Upper lobe of right lung (tissue), 1 donor: ENCODE measurements at regions not wholly inside any gene's neighbourhood (a gene's known extent, or its start where the extent isn't known, plus 50 kb on each side); places are given as distances from the start of the nearest gene placed in this dataset.
"Not testable (repeated sequence)": the region's sequence is repeated elsewhere in the genome, so short reads cannot be mapped to it uniquely, and the experiment has no call there.

Experiments used
- ATAC-seq: fragments of 200-7000 bp; cut with Tn5 transposase; one replicate; pipeline ENCODE4 v1.9.1; 2020; ENCODE audit warnings: mild to moderate bottlenecking, moderate library complexity
- DNase-seq: peaks from one replicate; pipeline ENCODE4 v3.0.0-alpha.2; 2020
- H3K27ac ChIP-seq: fragments of 200-600 bp; one replicate; pipeline ENCODE4 v1.8.0; 2022
- H3K27me3 ChIP-seq: fragments of 200-600 bp; one replicate; pipeline ENCODE4 v1.8.0; 2022; ENCODE audit warnings: mild to moderate bottlenecking
- H3K36me3 ChIP-seq: fragments of 200-600 bp; one replicate; pipeline ENCODE4 v1.8.0; 2022
- H3K4me1 ChIP-seq: fragments of 200-600 bp; one replicate; pipeline ENCODE4 v1.8.0; 2022
- H3K4me3 ChIP-seq: fragments of 200-600 bp; one replicate; pipeline ENCODE4 v1.8.0; 2022; ENCODE audit warnings: mild to moderate bottlenecking
- H3K9me3 ChIP-seq: fragments of 200-600 bp; one replicate; pipeline ENCODE4 v1.8.0; 2022
- intact Hi-C: fragments of 100-400 bp; cut with DNase I; formaldehyde crosslinking; loops from one replicate; pipeline ENCODE4 v1.11.0; 2022
- donor health status: DM: no; HTN: yes; CAD: no; lungs with severe emphysema.

GRCh38 chr14:18295844-18296243, 305.1 kb upstream of the OR11H12 start:
- H3K9me3 ChIP-seq, H3K4me1 ChIP-seq, DNase-seq, H3K27me3 ChIP-seq, H3K4me3 ChIP-seq, H3K27ac ChIP-seq, intact Hi-C loops, ATAC-seq, H3K36me3 ChIP-seq: not testable (repeated sequence)

GRCh38 chr14:18332366-18333035, 268.4 kb upstream of the OR11H12 start:
- H3K27me3 ChIP-seq, intact Hi-C loops, DNase-seq, ATAC-seq, H3K4me1 ChIP-seq, H3K27ac ChIP-seq, H3K4me3 ChIP-seq, H3K9me3 ChIP-seq, H3K36me3 ChIP-seq: not testable (repeated sequence)

- intact Hi-C loops, result not testable (repeated sequence)
- DNase-seq, result peak; percentile 59
Measured at GRCh38 chr14:18333316-18333715, 267.6 kb upstream of the OR11H12 start.

GRCh38 chr14:18333799-18334198, 267.1 kb upstream of the OR11H12 start:
- ATAC-seq, H3K27me3 ChIP-seq, H3K4me3 ChIP-seq, H3K27ac ChIP-seq, DNase-seq, H3K36me3 ChIP-seq, H3K9me3 ChIP-seq, H3K4me1 ChIP-seq, intact Hi-C loops: not testable (repeated sequence)

More at GRCh38 chr14:18333316-18333715, 267.6 kb upstream of the OR11H12 start:
- not testable (repeated sequence) for H3K4me3 ChIP-seq, H3K27ac ChIP-seq, H3K27me3 ChIP-seq, H3K4me1 ChIP-seq, ATAC-seq, H3K36me3 ChIP-seq, H3K9me3 ChIP-seq
